Loucy (cell line): ENCODE measurements at regions not wholly inside any gene's neighbourhood (a gene's known extent, or its start where the extent isn't known, plus 50 kb on each side); places are given as distances from the start of the nearest gene placed in this dataset.

Experiments used
- H2AFZ ChIP-seq: fragments of 200-600 bp; sonication (generic); 2 replicates; pipeline ENCODE4 v1.6.0; 2016; ENCODE audit warnings: antibody characterized with exemption, mild to moderate bottlenecking, low read length, moderate library complexity
- H3F3A ChIP-seq: fragments of 200-600 bp; 2 replicates; pipeline ENCODE4 v1.6.0; 2016; ENCODE audit warnings: antibody characterized with exemption, low read depth, mild to moderate bottlenecking
- H3K27me3 ChIP-seq: fragments of 200-600 bp; sonication (generic); 2 replicates; pipeline ENCODE4 v1.6.1; 2014; ENCODE audit warnings: low read length, mild to moderate bottlenecking; ENCODE audit not compliant: insufficient read depth, poor library complexity, severe bottlenecking
- H3K36me3 ChIP-seq: fragments of 200-600 bp; sonication (generic); 2 replicates; pipeline ENCODE4 v1.6.1; 2016; ENCODE audit warnings: low read length; ENCODE audit not compliant: insufficient read depth
- H3K4me1 ChIP-seq: fragments of 200-600 bp; sonication (generic); 2 replicates; pipeline ENCODE4 v1.5.1; 2014; ENCODE audit warnings: low read length, mild to moderate bottlenecking; ENCODE audit not compliant: insufficient read depth, poor library complexity, severe bottlenecking
- H3K4me2 ChIP-seq: fragments of 200-600 bp; sonication (generic); 2 replicates; pipeline ENCODE4 v1.6.0; 2014; ENCODE audit warnings: antibody characterized with exemption, low read length, low read depth, mild to moderate bottlenecking; ENCODE audit not compliant: poor library complexity, severe bottlenecking
- H3K4me3 ChIP-seq: fragments of 200-600 bp; sonication (generic); 2 replicates; pipeline ENCODE4 v1.5.1; 2014; ENCODE audit warnings: low read length, mild to moderate bottlenecking, mixed read lengths; ENCODE audit not compliant: poor library complexity, severe bottlenecking
- H3K79me2 ChIP-seq: fragments of 200-600 bp; sonication (generic); 2 replicates; pipeline ENCODE4 v1.6.1; 2014; ENCODE audit warnings: low read length; ENCODE audit not compliant: insufficient read depth
- H3K9ac ChIP-seq: fragments of 200-600 bp; sonication (generic); 2 replicates; pipeline ENCODE4 v1.6.0; 2014; ENCODE audit warnings: mild to moderate bottlenecking, low read depth, low read length, moderate library complexity; ENCODE audit not compliant: poor library complexity, severe bottlenecking
- H3K9me2 ChIP-seq: fragments of 200-600 bp; sonication (generic); replicated peaks from 2 replicates; pipeline ENCODE4 v1.6.1; 2016; ENCODE audit warnings: low read depth, low read length, mixed read lengths
- H3K9me3 ChIP-seq: fragments of 200-600 bp; sonication (generic); 2 replicates; pipeline ENCODE4 v1.6.1; 2014; ENCODE audit warnings: mild to moderate bottlenecking, antibody characterized with exemption, low read length, low read depth; ENCODE audit not compliant: insufficient read depth
- H4K20me1 ChIP-seq: fragments of 200-600 bp; sonication (generic); 2 replicates; pipeline ENCODE4 v1.6.0; 2014; ENCODE audit warnings: antibody characterized with exemption, low read length, mild to moderate bottlenecking; ENCODE audit not compliant: insufficient read depth, poor library complexity, severe bottlenecking
- CTCF ChIP-seq: fragments of 200-600 bp; sonication (generic); conservative IDR thresholded peaks from 2 replicates; pipeline ENCODE4 v1.5.1; 2014; ENCODE audit warnings: mild to moderate bottlenecking, antibody characterized with exemption, low read length
- EZH2phosphoT487 ChIP-seq: fragments of 200-600 bp; IDR thresholded peaks from 2 replicates; pipeline ENCODE4 v1.6.1; 2018; ENCODE audit warnings: antibody characterized with exemption, mild to moderate bottlenecking, moderate library complexity, borderline replicate concordance

- Histone ChIP-seq H3K4me1 (no peaks in the 10 kb centered on the region), H3K79me2 (no peaks in the 10 kb centered on the region), H3K36me3 (no peaks in the 10 kb centered on the region), H3K27me3 (no peaks in the 10 kb centered on the region), H3K4me3 (no peak overlapping the region), H3K4me2 (no peak overlapping the region), H3K9ac (no peak overlapping the region), H2AFZ (no peak overlapping the region), H4K20me1 (no peaks in the 10 kb centered on the region), H3K9me2 (no peaks in the 10 kb centered on the region), H3F3A (no peaks in the 10 kb centered on the region), H3K9me3 (no peaks in the 10 kb centered on the region)
- TF ChIP-seq EZH2phosphoT487 (no peak), CTCF (no peak)
Measured at GRCh38 chr4:111410571-111410970, 734.7 kb upstream of the FAM241A start.

- Histone ChIP-seq H3K9ac (no peak overlapping the region), H3K9me3 (no peaks in the 10 kb centered on the region), H2AFZ (no peak overlapping the region), H3K4me2 (no peak overlapping the region), H3K4me1 (no peaks in the 10 kb centered on the region), H3K79me2 (no peaks in the 10 kb centered on the region), H3K9me2 (no peaks in the 10 kb centered on the region), H3K36me3 (no peaks in the 10 kb centered on the region), H4K20me1 (no peaks in the 10 kb centered on the region), H3K4me3 (no peak overlapping the region), H3F3A (no peaks in the 10 kb centered on the region), H3K27me3 (no peaks in the 10 kb centered on the region)
- TF ChIP-seq EZH2phosphoT487 (no peak), CTCF (no peak)
Measured at GRCh38 chr4:111417521-111417920, 727.7 kb upstream of the FAM241A start.

- Histone ChIP-seq H3K9me2 (no peaks in the 10 kb centered on the region), H3K36me3 (no peaks in the 10 kb centered on the region), H3K79me2 (no peaks in the 10 kb centered on the region), H3F3A (no peaks in the 10 kb centered on the region), H2AFZ (no peak overlapping the region), H3K27me3 (no peaks in the 10 kb centered on the region), H3K4me1 (no peaks in the 10 kb centered on the region), H4K20me1 (no peaks in the 10 kb centered on the region), H3K9me3 (no peaks in the 10 kb centered on the region), H3K4me3 (no peak overlapping the region), H3K9ac (no peak overlapping the region), H3K4me2 (no peak overlapping the region)
- TF ChIP-seq EZH2phosphoT487 (no peak), CTCF (no peak)
Measured at GRCh38 chr4:111433441-111433840, 711.8 kb upstream of the FAM241A start.
